Endothelial cell of umbilical vein (primary cell): ENCODE measurements at regions not wholly inside any gene's neighbourhood (a gene's known extent, or its start where the extent isn't known, plus 50 kb on each side); places are given as distances from the start of the nearest gene placed in this dataset.

Experiments
- EZH2 ChIP-seq: IDR thresholded peaks from 2 replicates; pipeline ENCODE4 v1.6.1; 2012; ENCODE audit warnings: borderline replicate concordance, low read depth, mild to moderate bottlenecking, moderate library complexity, low read length, inconsistent platforms; ENCODE audit not compliant: severe bottlenecking
- GATA2 ChIP-seq: IDR thresholded peaks from 2 replicates; pipeline ENCODE4 v1.7.0; 2011; ENCODE audit warnings: low read depth, mild to moderate bottlenecking, moderate library complexity, mixed read lengths, low read length; ENCODE audit not compliant: insufficient read length, insufficient read depth
- POLR2AphosphoS5 ChIP-seq: IDR thresholded peaks from 2 replicates; pipeline ENCODE4 v1.6.1; 2012; ENCODE audit warnings: low read depth, mild to moderate bottlenecking, control low read depth, low read length, moderate library complexity; ENCODE audit not compliant: insufficient read depth
- TF ChIP-seq, protein P1 (sequence below), 2 donors: IDR thresholded peaks; 1 replicate in 1 of 2; 2 replicates in 1 of 2; pipeline ENCODE4 v1.5.1; 2011; ENCODE audit warnings: low read length in 2 of 2, mild to moderate bottlenecking in 2 of 2, moderate library complexity in 2 of 2, control low read depth in 1 of 2, inconsistent platforms in 1 of 2, low read depth in 1 of 2; ENCODE audit not compliant: insufficient read depth in 1 of 2; ENCODE audit errors: extremely low read depth in 1 of 2

DNA sequence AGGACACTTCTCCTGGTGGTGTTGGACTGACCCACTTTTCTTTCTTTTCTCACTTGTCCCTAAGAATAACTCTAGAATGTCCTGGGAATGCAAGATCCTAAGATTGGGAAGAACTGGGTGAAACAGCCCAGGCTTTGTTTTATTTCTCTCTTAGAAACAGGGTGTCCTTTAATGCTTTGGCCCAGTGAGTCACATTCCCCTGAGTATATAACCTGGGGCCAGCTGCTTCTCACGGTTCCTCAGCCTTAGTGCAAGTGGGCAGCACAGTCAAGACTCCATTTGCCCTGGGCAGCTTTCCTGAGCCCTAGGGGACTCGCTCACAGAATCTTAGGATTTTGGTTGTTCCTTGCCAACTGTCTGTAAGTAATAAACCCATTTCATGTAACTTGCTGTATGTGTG lies 355.0 kb downstream of the DSC3 start:
- no peak for TF ChIP-seq EZH2
- no peak for TF ChIP-seq GATA2
- TF ChIP-seq, protein P1, sequence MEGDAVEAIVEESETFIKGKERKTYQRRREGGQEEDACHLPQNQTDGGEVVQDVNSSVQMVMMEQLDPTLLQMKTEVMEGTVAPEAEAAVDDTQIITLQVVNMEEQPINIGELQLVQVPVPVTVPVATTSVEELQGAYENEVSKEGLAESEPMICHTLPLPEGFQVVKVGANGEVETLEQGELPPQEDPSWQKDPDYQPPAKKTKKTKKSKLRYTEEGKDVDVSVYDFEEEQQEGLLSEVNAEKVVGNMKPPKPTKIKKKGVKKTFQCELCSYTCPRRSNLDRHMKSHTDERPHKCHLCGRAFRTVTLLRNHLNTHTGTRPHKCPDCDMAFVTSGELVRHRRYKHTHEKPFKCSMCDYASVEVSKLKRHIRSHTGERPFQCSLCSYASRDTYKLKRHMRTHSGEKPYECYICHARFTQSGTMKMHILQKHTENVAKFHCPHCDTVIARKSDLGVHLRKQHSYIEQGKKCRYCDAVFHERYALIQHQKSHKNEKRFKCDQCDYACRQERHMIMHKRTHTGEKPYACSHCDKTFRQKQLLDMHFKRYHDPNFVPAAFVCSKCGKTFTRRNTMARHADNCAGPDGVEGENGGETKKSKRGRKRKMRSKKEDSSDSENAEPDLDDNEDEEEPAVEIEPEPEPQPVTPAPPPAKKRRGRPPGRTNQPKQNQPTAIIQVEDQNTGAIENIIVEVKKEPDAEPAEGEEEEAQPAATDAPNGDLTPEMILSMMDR (IDR thresholded peaks at IDR 0.05; ENCODE audit: extremely low read depth in 1 of 2, insufficient read depth in 1 of 2, low read depth in 1 of 2, low read length in 2 of 2): no peak
- no peak for TF ChIP-seq POLR2AphosphoS5
